OCI-LY1 (cell line): ENCODE measurements at regions not wholly inside any gene's neighbourhood (a gene's known extent, or its start where the extent isn't known, plus 50 kb on each side); places are given as distances from the start of the nearest gene placed in this dataset.

Experiments
- H2AFZ ChIP-seq: fragments of 200-600 bp; sonication (generic), shearing (Covaris generic); 2 replicates; pipeline ENCODE4 v1.6.0; 2014; ENCODE audit warnings: antibody characterized with exemption, mild to moderate bottlenecking, low read length
- H3F3A ChIP-seq: fragments of 200-600 bp; sonication (generic), shearing (Covaris generic); 2 replicates; pipeline ENCODE4 v1.6.0; 2014; ENCODE audit warnings: mild to moderate bottlenecking, antibody characterized with exemption, low read length, moderate library complexity; ENCODE audit not compliant: insufficient read depth
- H3K27ac ChIP-seq: fragments of 200-600 bp; sonication (generic); 2 replicates; pipeline ENCODE4 v1.5.1; 2014; ENCODE audit warnings: low read length, mixed run types, mild to moderate bottlenecking, low read depth; ENCODE audit not compliant: poor library complexity, severe bottlenecking
- H3K27me3 ChIP-seq: fragments of 200-600 bp; sonication (generic); 2 replicates; pipeline ENCODE4 v1.6.0; 2014; ENCODE audit warnings: antibody characterized with exemption, mild to moderate bottlenecking, low read length, moderate library complexity; ENCODE audit not compliant: insufficient read depth
- H3K36me3 ChIP-seq: fragments of 200-600 bp; sonication (generic); 2 replicates; pipeline ENCODE4 v1.6.1; 2014; ENCODE audit warnings: mild to moderate bottlenecking, antibody characterized with exemption, low read length, moderate library complexity, mixed read lengths; ENCODE audit not compliant: insufficient read depth
- H3K4me1 ChIP-seq: fragments of 200-600 bp; sonication (generic); 2 replicates; pipeline ENCODE4 v1.5.1; 2014; ENCODE audit warnings: mild to moderate bottlenecking, low read length, moderate library complexity; ENCODE audit not compliant: insufficient read depth, severe bottlenecking
- H3K4me2 ChIP-seq: fragments of 200-600 bp; sonication (generic), shearing (Covaris generic); 2 replicates; pipeline ENCODE4 v1.6.1; 2014; ENCODE audit warnings: low read length
- H3K4me3 ChIP-seq: fragments of 200-600 bp; sonication (generic); 2 replicates; pipeline ENCODE4 v1.5.1; 2014; ENCODE audit warnings: low read length, low read depth, mild to moderate bottlenecking, mixed read lengths; ENCODE audit not compliant: poor library complexity, severe bottlenecking
- H3K79me2 ChIP-seq: fragments of 200-600 bp; shearing (Covaris generic); 2 replicates; pipeline ENCODE4 v1.6.1; 2016; ENCODE audit warnings: mixed run types, low read length, mixed read lengths; ENCODE audit not compliant: insufficient read depth
- H3K9ac ChIP-seq: fragments of 200-600 bp; sonication (generic), shearing (Covaris generic); 2 replicates; pipeline ENCODE4 v1.6.1; 2014; ENCODE audit warnings: mild to moderate bottlenecking, low read length, mixed read lengths
- H3K9me2 ChIP-seq: fragments of 200-600 bp; sonication (generic), shearing (Covaris generic); 2 replicates; pipeline ENCODE4 v1.6.1; 2014; ENCODE audit warnings: low read depth, mild to moderate bottlenecking, low read length, mixed read lengths
- H3K9me3 ChIP-seq: fragments of 200-600 bp; shearing (Covaris generic); 2 replicates; pipeline ENCODE4 v1.6.1; 2014; ENCODE audit warnings: low read length, mixed read lengths
- H4K20me1 ChIP-seq: fragments of 200-600 bp; sonication (generic), shearing (Covaris generic); 2 replicates; pipeline ENCODE4 v1.6.0; 2016; ENCODE audit warnings: mild to moderate bottlenecking, low read length; ENCODE audit not compliant: insufficient read depth
- EZH2 ChIP-seq: fragments of 200-600 bp; sonication (generic), shearing (Covaris generic); IDR thresholded peaks from 2 replicates; pipeline ENCODE4 v1.8.0; 2017; ENCODE audit warnings: borderline replicate concordance, mixed run types, mild to moderate bottlenecking, antibody characterized with exemption, low read length, moderate library complexity, mixed read lengths
- TF ChIP-seq, protein P1 (sequence below): fragments of 200-600 bp; sonication (generic), shearing (Covaris generic); IDR thresholded peaks from 2 replicates; pipeline ENCODE4 v1.5.1; 2017; ENCODE audit warnings: mild to moderate bottlenecking, antibody characterized with exemption, low read length, moderate library complexity, mixed read lengths

- H3F3A ChIP-seq, result peaks cover 5% of the 10 kb centered on the region; the same call in 1 of the 2 replicates
- no peak overlapping the region for H2AFZ ChIP-seq
- peak overlapping the region; percentile 55 for H3K4me2 ChIP-seq
- H3K79me2 ChIP-seq, result no peaks in the 10 kb centered on the region
- H3K4me3 ChIP-seq, result peak overlapping the region; percentile 5
- TF ChIP-seq, protein P1, sequence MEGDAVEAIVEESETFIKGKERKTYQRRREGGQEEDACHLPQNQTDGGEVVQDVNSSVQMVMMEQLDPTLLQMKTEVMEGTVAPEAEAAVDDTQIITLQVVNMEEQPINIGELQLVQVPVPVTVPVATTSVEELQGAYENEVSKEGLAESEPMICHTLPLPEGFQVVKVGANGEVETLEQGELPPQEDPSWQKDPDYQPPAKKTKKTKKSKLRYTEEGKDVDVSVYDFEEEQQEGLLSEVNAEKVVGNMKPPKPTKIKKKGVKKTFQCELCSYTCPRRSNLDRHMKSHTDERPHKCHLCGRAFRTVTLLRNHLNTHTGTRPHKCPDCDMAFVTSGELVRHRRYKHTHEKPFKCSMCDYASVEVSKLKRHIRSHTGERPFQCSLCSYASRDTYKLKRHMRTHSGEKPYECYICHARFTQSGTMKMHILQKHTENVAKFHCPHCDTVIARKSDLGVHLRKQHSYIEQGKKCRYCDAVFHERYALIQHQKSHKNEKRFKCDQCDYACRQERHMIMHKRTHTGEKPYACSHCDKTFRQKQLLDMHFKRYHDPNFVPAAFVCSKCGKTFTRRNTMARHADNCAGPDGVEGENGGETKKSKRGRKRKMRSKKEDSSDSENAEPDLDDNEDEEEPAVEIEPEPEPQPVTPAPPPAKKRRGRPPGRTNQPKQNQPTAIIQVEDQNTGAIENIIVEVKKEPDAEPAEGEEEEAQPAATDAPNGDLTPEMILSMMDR, result no peak
- TF ChIP-seq EZH2, result no peak
- no peaks in the 10 kb centered on the region for H3K27me3 ChIP-seq
- peak overlapping the region; percentile 61 for H3K9ac ChIP-seq
- H3K9me2 ChIP-seq, result no peaks in the 10 kb centered on the region
- H4K20me1 ChIP-seq, result no peaks in the 10 kb centered on the region
- H3K27ac ChIP-seq, result peak overlapping the region; percentile 97
- H3K9me3 ChIP-seq, result peaks cover 9% of the 10 kb centered on the region
- H3K4me1 ChIP-seq, result peaks cover 87% of the 10 kb centered on the region
- H3K36me3 ChIP-seq, result peaks cover 9% of the 10 kb centered on the region
Observed at GRCh38 chr2:8527031-8527430, 154.8 kb upstream of the ID2 start.

GRCh38 chr2:8527676-8528075 is 154.2 kb upstream of the ID2 start:
- Histone ChIP-seq H3K27me3 (no peaks in the 10 kb centered on the region), H3K4me2 (peak overlapping the region; percentile 55; the same call in 1 of the 2 replicates), H3K9me3 (peaks cover 9% of the 10 kb centered on the region), H3K4me3 (no peak overlapping the region), H3F3A (peaks cover 5% of the 10 kb centered on the region; the same call in 1 of the 2 replicates), H3K9me2 (no peaks in the 10 kb centered on the region), H3K9ac (peak overlapping the region; percentile 61; the same call in 1 of the 2 replicates), H4K20me1 (no peaks in the 10 kb centered on the region), H3K79me2 (no peaks in the 10 kb centered on the region), H2AFZ (no peak overlapping the region), H3K4me1 (peaks cover 81% of the 10 kb centered on the region), H3K36me3 (peaks cover 13% of the 10 kb centered on the region), H3K27ac (peak overlapping the region; percentile 97)
- TF ChIP-seq, protein P1, result no peak
- no peak for TF ChIP-seq EZH2

- no peaks in the 10 kb centered on the region for H4K20me1 ChIP-seq
- TF ChIP-seq EZH2, result no peak
- TF ChIP-seq, protein P1, result no peak
- peaks cover 9% of the 10 kb centered on the region for H3K9me3 ChIP-seq
- H3K79me2 ChIP-seq, result no peaks in the 10 kb centered on the region
- H3K27me3 ChIP-seq, result no peaks in the 10 kb centered on the region
- peak overlapping the region; percentile 55 for H3K4me2 ChIP-seq
- no peak overlapping the region for H3K4me3 ChIP-seq
- H3K9ac ChIP-seq, result peak overlapping the region; percentile 50; the same call in 1 of the 2 replicates
- H3K27ac ChIP-seq, result peak overlapping the region; percentile 97
- peaks cover 69% of the 10 kb centered on the region for H3K4me1 ChIP-seq
- peaks cover 13% of the 10 kb centered on the region for H3K36me3 ChIP-seq
- H2AFZ ChIP-seq, result no peak overlapping the region
- H3K9me2 ChIP-seq, result no peaks in the 10 kb centered on the region
- peaks cover 5% of the 10 kb centered on the region; the same call in 1 of the 2 replicates for H3F3A ChIP-seq
Observed at GRCh38 chr2:8528863-8529262, 153.0 kb upstream of the ID2 start.
